K562 (cell line): ENCODE measurements at regions not wholly inside any gene's neighbourhood (a gene's known extent, or its start where the extent isn't known, plus 50 kb on each side); places are given as distances from the start of the nearest gene placed in this dataset.

Experiments used
- ATAC-seq: fragments of 200-7000 bp; cut with Tn5 transposase; 3 replicates; pipeline ENCODE4 v1.9.1; 2020; ENCODE audit warnings: moderate library complexity
- BruUV-seq: library from RNA; stranded (reverse); fragments of 400-500 nt; replicated peaks from 2 replicates; lab custom pipeline; 2021; lab: Mats Ljungman, UMichigan
- CTCF ChIA-PET: fragments of 300-600 bp; formaldehyde crosslinking; extraction: SDS; loops from one replicate; lab custom pipeline; 2021; ENCODE audit warnings: low intra/inter-chr PET ratio; lab: Yijun Ruan, JAX
- POLR2A ChIA-PET: fragments of 300-600, 350-650 bp; sonication (Branson Sonifier 250); formaldehyde crosslinking; extraction: SDS; loops from one replicate; lab custom pipeline; 2021; ENCODE audit warnings: antibody characterized with exemption, inconsistent platforms; lab: Yijun Ruan, JAX
- DNase-seq, 4 experiments: peaks; one replicate each; pipeline versions ENCODE4 v3.0.0 to v3.0.0-alpha.2; 2011 to 2018; ENCODE audit warnings: low spot score in 3 of 4, mixed read lengths in 3 of 4; ENCODE audit errors: extremely low read depth in 1 of 4
- FAIRE-seq: peaks from 2 replicates; lab custom pipeline; 2011; peaks lifted over from hg19 to GRCh38; lab: Jason Lieb, UNC
- H2AFZ ChIP-seq: 2 replicates; pipeline ENCODE4 v1.6.0; 2011; ENCODE audit warnings: low read depth, low read length, control low read depth, inconsistent platforms
- H3K27ac ChIP-seq: fragments of 200-600 bp; 3 replicates; pipeline ENCODE4 v1.8.0; 2011; ENCODE audit warnings: low read depth, mild to moderate bottlenecking, control low read depth, inconsistent platforms, low read length, moderate library complexity, mixed read lengths; ENCODE audit errors: extremely low read depth
- H3K27me3 ChIP-seq, 2 experiments: fragments of 300-600 bp in 1 of 2; 2 replicates in 1 of 2; 3 replicates in 1 of 2; pipeline versions ENCODE4 v1.6.0 to v1.8.0; 2011; ENCODE audit warnings: inconsistent platforms in 2 of 2, low read length in 2 of 2, mild to moderate bottlenecking in 1 of 2, mixed read lengths in 1 of 2, moderate library complexity in 1 of 2; ENCODE audit not compliant: control insufficient read depth in 2 of 2, insufficient read depth in 2 of 2
- H3K36me3 ChIP-seq: fragments of 300-600 bp; 3 replicates; pipeline ENCODE4 v1.8.0; 2011; ENCODE audit warnings: mild to moderate bottlenecking, low read length, inconsistent platforms; ENCODE audit not compliant: control insufficient read depth, insufficient read depth
- H3K4me1 ChIP-seq, 2 experiments: fragments of 200-600 bp in 1 of 2; replicated peaks in 1 of 2; 2 replicates in 1 of 2; 3 replicates in 1 of 2; pipeline versions ENCODE4 v1.5.1 to v1.8.0; 2011; ENCODE audit warnings: inconsistent platforms in 2 of 2, low read length in 2 of 2, mild to moderate bottlenecking in 1 of 2, mixed read lengths in 1 of 2, moderate library complexity in 1 of 2; ENCODE audit not compliant: control insufficient read depth in 2 of 2, insufficient read depth in 2 of 2
- H3K4me2 ChIP-seq: 2 replicates; pipeline ENCODE4 v1.6.1; 2011; ENCODE audit warnings: low read length, control low read depth, inconsistent platforms, mixed read lengths; ENCODE audit not compliant: insufficient read depth
- H3K4me3 ChIP-seq: fragments of 200-600 bp; sonication (generic), shearing (Covaris generic); 2 replicates; pipeline ENCODE4 v1.5.1; 2016; ENCODE audit warnings: control low read depth, inconsistent platforms
- H3K79me2 ChIP-seq: fragments of 200-600 bp; 3 replicates; pipeline ENCODE4 v1.8.0; 2011; ENCODE audit warnings: low read length, inconsistent platforms; ENCODE audit not compliant: control insufficient read depth, insufficient read depth
- H3K9ac ChIP-seq, 2 experiments: 2 replicates each; pipeline versions ENCODE4 v1.6.0 to v1.6.1; 2011; ENCODE audit warnings: low read depth in 2 of 2, low read length in 2 of 2, control low read depth in 1 of 2, inconsistent platforms in 1 of 2, mild to moderate bottlenecking in 1 of 2, mixed read lengths in 1 of 2; ENCODE audit not compliant: insufficient read depth in 1 of 2
- H3K9me1 ChIP-seq: one replicate; pipeline ENCODE4 v1.6.0; 2011; ENCODE audit warnings: inconsistent platforms, mild to moderate bottlenecking, low read length, moderate library complexity; ENCODE audit not compliant: control insufficient read depth, insufficient read depth
- H3K9me3 ChIP-seq: replicated peaks from 2 replicates; pipeline ENCODE4 v1.5.1; 2011; ENCODE audit warnings: low read depth, low read length, inconsistent platforms; ENCODE audit not compliant: control insufficient read depth, insufficient read depth
- H4K20me1 ChIP-seq: replicated peaks from 2 replicates; pipeline ENCODE4 v1.6.1; 2011; ENCODE audit warnings: low read length, inconsistent platforms, mixed read lengths; ENCODE audit not compliant: control insufficient read depth, insufficient read depth
- ATF1 ChIP-seq, 2 experiments: fragments of 450-650 bp in 1 of 2; IDR thresholded peaks; 2 replicates each; pipeline ENCODE4 v1.6.1; 2016; ENCODE audit warnings: missing compliant biosample characterization in 1 of 2, missing genetic modification characterization in 1 of 2
- POLR2AphosphoS5 ChIP-seq: IDR thresholded peaks from 2 replicates; pipeline ENCODE4 v1.6.1; 2011; ENCODE audit warnings: mild to moderate bottlenecking, low read depth, low read length, moderate library complexity; ENCODE audit not compliant: control insufficient read depth, insufficient read depth
- RAD21 ChIP-seq, 2 experiments: fragments of 250-450 bp in 1 of 2; fragments of 450-650 bp in 1 of 2; sonication (Bioruptor Pico) in 1 of 2; formaldehyde crosslinking in 1 of 2; IDR thresholded peaks in 1 of 2; conservative IDR thresholded peaks in 1 of 2; 2 replicates each; pipeline versions ENCODE4 v1.4.0 to v1.8.0; 2020 to 2022; ENCODE audit warnings: mild to moderate bottlenecking in 2 of 2, moderate library complexity in 1 of 2
- ZC3H11A ChIP-seq: IDR thresholded peaks from 2 replicates; pipeline ENCODE4 v1.6.1; 2012; ENCODE audit warnings: low read depth, low read length, improper control_type of control experiment
- ZNF77 ChIP-seq: fragments of 250-450 bp; sonication (Bioruptor Pico); IDR thresholded peaks from 2 replicates; pipeline ENCODE4 v1.5.0; 2020
- WGBS: fragments of 100-300 bp; shearing (Covaris generic); methylation state at CpG from one replicate; pipeline ENCODE4 v1.1.6; 2016; ENCODE audit warnings: low coverage, mixed read lengths; ENCODE audit not compliant: insufficient coverage; ENCODE audit errors: missing lambda C conversion rate; 5-methylcytosine and 5-hydroxymethylcytosine counted together
- in situ Hi-C: fragments of 300-500 bp; cut with MboI; formaldehyde crosslinking; loops from 4 replicates; pipeline ENCODE4 v1.15.0; 2018; ENCODE audit warnings: inconsistent platforms, mixed read lengths
- intact Hi-C: fragments of 100-400 bp; cut with micrococcal nuclease; formaldehyde crosslinking; loops from 2 replicates; pipeline ENCODE4 v1.14.2; 2022
- TF ChIP-seq, protein P1 (sequence below): sonication (generic); formaldehyde crosslinking; IDR thresholded peaks from 2 replicates; pipeline ENCODE4 v1.8.0; 2022; ENCODE audit warnings: mild to moderate bottlenecking, missing genetic modification reagents
- TF ChIP-seq, protein P2 (sequence below), 3 experiments: IDR thresholded peaks in 2 of 3; conservative IDR thresholded peaks in 1 of 3; 2 replicates each; pipeline ENCODE4 v1.5.1; 2011 to 2012; ENCODE audit warnings: low read length in 3 of 3, mild to moderate bottlenecking in 3 of 3, control low read depth in 2 of 3, improper control_type of control experiment in 1 of 3, inconsistent platforms in 1 of 3, low read depth in 1 of 3, mixed read lengths in 1 of 3, moderate library complexity in 1 of 3; ENCODE audit not compliant: insufficient read depth in 2 of 3

DNA sequence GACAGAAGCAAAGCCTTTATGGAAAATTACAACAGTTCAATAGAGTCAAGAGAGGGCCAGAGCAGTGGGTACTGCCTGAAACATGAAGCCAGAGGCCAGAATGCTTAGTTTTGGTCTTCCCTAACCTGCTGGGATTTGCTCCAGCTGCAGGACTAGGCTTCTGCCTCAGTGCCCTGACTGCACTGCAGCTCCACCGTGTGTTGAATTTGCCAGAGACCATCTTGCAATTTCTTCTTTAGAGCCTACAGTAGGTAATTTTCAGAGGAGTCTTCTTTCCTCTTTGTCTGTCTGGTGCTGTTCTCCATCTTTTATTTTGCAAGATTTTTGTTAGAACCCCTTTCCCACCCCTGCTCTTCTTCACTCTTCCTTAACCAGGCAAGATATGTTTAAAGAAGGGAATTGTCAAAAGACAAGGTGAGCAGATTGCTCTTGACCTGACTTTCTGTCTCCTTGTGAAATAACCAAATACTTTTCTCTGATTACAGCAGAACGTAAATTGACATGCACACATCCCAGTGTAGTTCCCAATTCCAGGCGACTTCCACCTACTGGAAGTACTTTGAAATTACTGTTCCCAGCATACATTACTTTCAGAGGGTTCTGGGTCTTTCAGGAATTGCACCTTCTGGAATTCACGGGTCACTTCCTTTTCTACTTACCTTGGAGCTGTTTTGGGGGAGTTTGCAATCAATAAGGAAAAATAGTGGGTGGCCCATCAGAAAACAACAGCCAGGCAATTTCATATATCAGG is 161.2 kb downstream of the MINAR1 start:
- H3K4me2 ChIP-seq, result no peak overlapping the region
- no peaks in the 10 kb centered on the region for H3K4me1 ChIP-seq
- no peak overlapping the region for H3K9ac ChIP-seq
- H4K20me1 ChIP-seq, result no peaks in the 10 kb centered on the region
- peak in 1 of 4 experiments; percentile 6 for DNase-seq
- FAIRE-seq, result no peak
- no peaks in the 10 kb centered on the region for H3K36me3 ChIP-seq
- H3K9me3 ChIP-seq, result no peaks in the 10 kb centered on the region
- H3K9me1 ChIP-seq, result no peaks in the 10 kb centered on the region
- ChIA-PET POLR2A (interaction anchor here (0.7 kb wide), 1 partner anchor 329 kb away, joined by 4 read pairs; no protein-coding TSS in a partner anchor), CTCF (interaction anchor here (0.6 to 1.4 kb wide), 4 partner anchors 249 to 312 kb away, joined by 3 to 5 read pairs (median 4); no protein-coding TSS in a partner anchor)
- TF ChIP-seq ATF1 (CRISPR knock-in tag; IDR thresholded peaks at IDR 0.05) (no peak), ATF1 (tag; IDR thresholded peaks at IDR 0.05) (no peak), RAD21 (CRISPR knock-in tag; conservative IDR thresholded peaks at IDR 0.05 in 1 of 2, IDR thresholded peaks at IDR 0.05 in 1 of 2) (peak in 1 of 2 experiments; percentile 26; a peak in 1 of 4 replicates), ZNF77 (CRISPR knock-in tag) (no peak), POLR2AphosphoS5 (no peak), ZC3H11A (no peak)
- TF ChIP-seq, protein P1, sequence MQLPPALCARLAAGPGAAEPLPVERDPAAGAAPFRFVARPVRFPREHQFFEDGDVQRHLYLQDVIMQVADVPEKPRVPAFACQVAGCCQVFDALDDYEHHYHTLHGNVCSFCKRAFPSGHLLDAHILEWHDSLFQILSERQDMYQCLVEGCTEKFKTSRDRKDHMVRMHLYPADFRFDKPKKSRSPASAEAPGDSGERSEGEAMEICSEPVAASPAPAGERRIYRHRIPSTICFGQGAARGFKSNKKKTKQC, result no peak
- TF ChIP-seq, protein P2, sequence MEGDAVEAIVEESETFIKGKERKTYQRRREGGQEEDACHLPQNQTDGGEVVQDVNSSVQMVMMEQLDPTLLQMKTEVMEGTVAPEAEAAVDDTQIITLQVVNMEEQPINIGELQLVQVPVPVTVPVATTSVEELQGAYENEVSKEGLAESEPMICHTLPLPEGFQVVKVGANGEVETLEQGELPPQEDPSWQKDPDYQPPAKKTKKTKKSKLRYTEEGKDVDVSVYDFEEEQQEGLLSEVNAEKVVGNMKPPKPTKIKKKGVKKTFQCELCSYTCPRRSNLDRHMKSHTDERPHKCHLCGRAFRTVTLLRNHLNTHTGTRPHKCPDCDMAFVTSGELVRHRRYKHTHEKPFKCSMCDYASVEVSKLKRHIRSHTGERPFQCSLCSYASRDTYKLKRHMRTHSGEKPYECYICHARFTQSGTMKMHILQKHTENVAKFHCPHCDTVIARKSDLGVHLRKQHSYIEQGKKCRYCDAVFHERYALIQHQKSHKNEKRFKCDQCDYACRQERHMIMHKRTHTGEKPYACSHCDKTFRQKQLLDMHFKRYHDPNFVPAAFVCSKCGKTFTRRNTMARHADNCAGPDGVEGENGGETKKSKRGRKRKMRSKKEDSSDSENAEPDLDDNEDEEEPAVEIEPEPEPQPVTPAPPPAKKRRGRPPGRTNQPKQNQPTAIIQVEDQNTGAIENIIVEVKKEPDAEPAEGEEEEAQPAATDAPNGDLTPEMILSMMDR (IDR thresholded peaks at IDR 0.05 in 2 of 3, conservative IDR thresholded peaks at IDR 0.05 in 1 of 3; ENCODE audit: insufficient read depth in 2 of 3, low read depth in 1 of 3, low read length in 3 of 3), result peak in 2 of 3 experiments; percentile 18 to 42; a peak in 2 of 6 replicates
- BruUV-seq, result no TSS peak
- no peak overlapping the region for H3K4me3 ChIP-seq
- in situ Hi-C loops, result loop anchor here (10.0 kb wide), 1 partner anchor 208 kb away; no protein-coding TSS in a partner anchor
- H3K79me2 ChIP-seq, result no peaks in the 10 kb centered on the region
- no peaks in the 10 kb centered on the region for H3K27me3 ChIP-seq
- ATAC-seq, result no peak
- no peak overlapping the region for H3K27ac ChIP-seq
- 0% methylated on average over 4 of the region's 4 CpGs for WGBS
- intact Hi-C loops, result no loop called here
- no peak overlapping the region for H2AFZ ChIP-seq
